ENCODE measurements at regions not wholly inside any gene's neighbourhood (a gene's known extent, or its start where the extent isn't known, plus 50 kb on each side); places are given as distances from the start of the nearest gene placed in this dataset.

- TF ChIP-seq EZH2phosphoT487 (conservative IDR thresholded peaks at IDR 0.05; ENCODE audit: low read length) = no peak
- TF ChIP-seq CTCF (IDR thresholded peaks at IDR 0.05; ENCODE audit: insufficient read depth, low read length, poor library complexity, severe bottlenecking) = no peak
- no peak overlapping the region for H3K4me2 ChIP-seq (ENCODE audit: low read depth, low read length, poor library complexity, severe bottlenecking)
- no peaks in the 10 kb centered on the region for H3K36me3 ChIP-seq (ENCODE audit: low read length)
- no peaks in the 10 kb centered on the region for H3K9me3 ChIP-seq (ENCODE audit: insufficient read depth, low read length)
- no peaks in the 10 kb centered on the region for H3K79me2 ChIP-seq (ENCODE audit: insufficient read depth, low read length)
- no peak overlapping the region for H3K9ac ChIP-seq (ENCODE audit: low read length)
- no peaks in the 10 kb centered on the region for H3K27me3 ChIP-seq (ENCODE audit: low read length)
- H3K27ac ChIP-seq (ENCODE audit: low read depth, low read length) = no peak overlapping the region
- no peaks in the 10 kb centered on the region for H4K20me1 ChIP-seq (ENCODE audit: low read depth, low read length)
- no peak overlapping the region for H2AFZ ChIP-seq (ENCODE audit: low read depth, low read length, severe bottlenecking)
- no peaks in the 10 kb centered on the region for H3K9me2 ChIP-seq (replicated peaks; ENCODE audit: insufficient read depth, low read length)
- no peak overlapping the region for H3K4me3 ChIP-seq (ENCODE audit: insufficient read depth, low read length, poor library complexity, severe bottlenecking)
- no peaks in the 10 kb centered on the region for H3F3A ChIP-seq (ENCODE audit: insufficient read depth)
These were observed 316.6 kb upstream of the JARID2 start for GRCh38 chr6:14929291-14929690.

GRCh38 chr6:14930366-14930989 is 315.4 kb upstream of the JARID2 start:
- Histone ChIP-seq H3K9me3 (ENCODE audit: insufficient read depth, low read length) (no peaks in the 10 kb centered on the region), H3K9ac (ENCODE audit: low read length) (no peak overlapping the region), H3F3A (ENCODE audit: insufficient read depth) (no peaks in the 10 kb centered on the region), H3K4me3 (ENCODE audit: insufficient read depth, low read length, poor library complexity, severe bottlenecking) (no peak overlapping the region), H3K4me2 (ENCODE audit: low read depth, low read length, poor library complexity, severe bottlenecking) (no peak overlapping the region), H3K27ac (ENCODE audit: low read depth, low read length) (no peak overlapping the region), H3K36me3 (ENCODE audit: low read length) (no peaks in the 10 kb centered on the region), H3K9me2 (replicated peaks; ENCODE audit: insufficient read depth, low read length) (no peaks in the 10 kb centered on the region), H3K79me2 (ENCODE audit: insufficient read depth, low read length) (no peaks in the 10 kb centered on the region), H3K27me3 (ENCODE audit: low read length) (no peaks in the 10 kb centered on the region), H2AFZ (ENCODE audit: low read depth, low read length, severe bottlenecking) (no peak overlapping the region), H4K20me1 (ENCODE audit: low read depth, low read length) (no peaks in the 10 kb centered on the region)
- TF ChIP-seq EZH2phosphoT487 (conservative IDR thresholded peaks at IDR 0.05; ENCODE audit: low read length) = no peak
- no peak for TF ChIP-seq CTCF (IDR thresholded peaks at IDR 0.05; ENCODE audit: insufficient read depth, low read length, poor library complexity, severe bottlenecking)

GRCh38 chr6:14932485-14933182 is 313.2 kb upstream of the JARID2 start:
- Histone ChIP-seq H3K9me3 (ENCODE audit: insufficient read depth, low read length) (no peaks in the 10 kb centered on the region), H3K4me3 (ENCODE audit: insufficient read depth, low read length, poor library complexity, severe bottlenecking) (no peak overlapping the region), H3K36me3 (ENCODE audit: low read length) (no peaks in the 10 kb centered on the region), H4K20me1 (ENCODE audit: low read depth, low read length) (no peaks in the 10 kb centered on the region), H3K27me3 (ENCODE audit: low read length) (no peaks in the 10 kb centered on the region), H3K27ac (ENCODE audit: low read depth, low read length) (no peak overlapping the region), H3K4me2 (ENCODE audit: low read depth, low read length, poor library complexity, severe bottlenecking) (no peak overlapping the region), H3K9me2 (replicated peaks; ENCODE audit: insufficient read depth, low read length) (no peaks in the 10 kb centered on the region), H3F3A (ENCODE audit: insufficient read depth) (no peaks in the 10 kb centered on the region), H2AFZ (ENCODE audit: low read depth, low read length, severe bottlenecking) (no peak overlapping the region), H3K9ac (ENCODE audit: low read length) (no peak overlapping the region), H3K79me2 (ENCODE audit: insufficient read depth, low read length) (no peaks in the 10 kb centered on the region)
- no peak for TF ChIP-seq EZH2phosphoT487 (conservative IDR thresholded peaks at IDR 0.05; ENCODE audit: low read length)
- TF ChIP-seq CTCF (IDR thresholded peaks at IDR 0.05; ENCODE audit: insufficient read depth, low read length, poor library complexity, severe bottlenecking) = no peak
